HG03025 (cell line): ENCODE measurements at regions not wholly inside any gene's neighbourhood (a gene's known extent, or its start where the extent isn't known, plus 50 kb on each side); places are given as distances from the start of the nearest gene placed in this dataset.
"Not testable (repeated sequence)": the region's sequence is repeated elsewhere in the genome, so short reads cannot be mapped to it uniquely, and the experiment has no call there.

Source experiments
- ATAC-seq: cut with Tn5 transposase; IDR thresholded peaks from one replicate; pipeline ENCODE4 v1.9.1; 2021; ENCODE audit warnings: mild to moderate bottlenecking, moderate library complexity; ENCODE audit not compliant: unreplicated experiment, low FRiP score

DNA sequence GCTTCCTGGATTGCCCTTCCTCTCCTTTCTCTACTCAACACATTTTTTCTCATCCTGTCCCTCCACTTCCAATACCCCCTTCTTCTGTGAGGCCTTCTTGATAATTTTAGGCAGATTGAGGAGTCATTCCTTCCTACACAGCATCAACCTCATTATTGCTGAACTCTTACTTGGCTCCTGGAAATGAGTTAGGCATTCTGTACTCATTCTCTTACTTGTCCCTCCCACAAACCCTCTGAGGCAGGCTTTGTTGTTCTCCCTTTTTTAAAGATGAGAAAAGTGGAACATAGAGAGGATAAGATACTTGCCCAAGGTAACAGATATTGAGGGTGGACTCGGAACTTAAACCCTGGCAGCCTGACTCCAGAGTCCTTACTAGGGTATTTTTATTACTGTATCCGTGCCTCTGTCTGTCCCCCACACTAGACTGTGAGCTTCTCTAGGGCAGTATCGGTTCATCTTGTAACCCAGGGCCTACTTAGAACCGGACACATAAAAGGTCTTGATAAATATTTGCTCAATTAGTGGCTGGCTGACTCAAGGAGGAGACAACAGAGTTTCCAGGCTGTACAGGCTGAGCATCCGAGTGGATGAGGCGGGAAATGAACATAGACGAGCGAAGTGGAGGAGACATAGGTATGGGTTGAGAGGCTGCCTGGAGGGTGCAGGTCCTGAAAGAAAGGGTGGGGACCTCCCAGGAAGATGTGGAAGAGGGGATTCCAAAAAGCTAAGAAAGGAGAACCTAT, 148.7 kb upstream of the ATP2B2 start:
- ATAC-seq: no peak

DNA sequence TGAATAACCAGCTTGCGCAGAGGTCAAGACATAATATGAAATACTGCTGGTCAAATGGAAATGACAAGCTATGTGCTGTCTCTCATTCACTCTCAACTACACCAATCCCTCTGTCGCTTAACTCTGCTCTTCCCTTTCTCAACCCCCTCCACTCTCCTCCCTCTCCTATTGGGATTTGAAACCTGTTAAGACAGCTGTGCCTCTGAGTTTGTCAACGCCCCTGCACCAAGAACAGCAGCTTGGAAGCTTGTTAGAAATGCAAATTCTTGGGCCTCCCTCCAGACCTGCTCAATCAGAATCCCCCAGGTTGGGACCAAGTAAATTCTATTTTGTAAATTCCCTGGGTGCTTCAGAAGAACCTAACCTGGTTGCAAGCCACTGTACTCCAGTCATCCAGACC, 149.7 kb upstream of the ATP2B2 start:
- ATAC-seq: no peak

DNA sequence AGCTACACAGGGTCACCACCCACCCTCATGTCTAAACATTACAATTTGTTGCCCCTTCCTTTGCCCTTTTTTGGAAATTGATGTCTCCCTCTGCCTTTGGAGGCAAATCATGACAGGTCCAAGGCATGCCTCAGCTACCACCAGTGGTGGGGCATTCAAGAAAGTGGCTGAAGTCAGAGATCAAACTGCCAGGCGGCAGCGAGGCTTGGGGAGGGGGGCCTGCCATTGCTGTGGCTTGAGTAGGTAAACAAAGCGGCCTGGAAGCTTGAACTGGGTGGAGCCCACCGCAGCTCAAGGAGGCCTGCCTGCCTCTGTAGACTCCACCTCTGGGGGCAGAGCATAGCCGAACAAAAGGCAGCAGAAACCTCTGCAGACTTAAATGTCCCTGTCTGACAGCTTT, 152.0 kb upstream of the ATP2B2 start:
- ATAC-seq: not testable (repeated sequence)

DNA sequence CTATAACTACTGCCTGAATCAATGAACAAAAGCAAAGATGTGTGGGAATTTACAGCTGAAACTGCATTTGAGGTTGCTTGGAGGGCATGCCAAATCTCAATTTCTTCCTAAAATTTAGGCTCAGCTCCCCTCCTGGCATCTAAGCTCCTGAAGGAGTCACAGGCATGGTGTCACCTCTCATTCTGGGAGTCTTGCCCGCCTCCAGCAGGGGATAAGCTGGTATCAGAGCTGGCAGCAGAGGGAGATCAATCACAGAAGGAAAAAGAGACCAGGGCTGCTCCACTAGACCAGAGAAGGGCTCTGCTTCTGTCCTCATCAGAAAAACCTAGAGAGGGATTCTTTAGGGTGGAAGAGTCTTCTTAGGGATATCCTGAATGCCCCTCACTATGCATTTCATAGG, 150.4 kb upstream of the SLC6A11 start:
- ATAC-seq: no peak

DNA sequence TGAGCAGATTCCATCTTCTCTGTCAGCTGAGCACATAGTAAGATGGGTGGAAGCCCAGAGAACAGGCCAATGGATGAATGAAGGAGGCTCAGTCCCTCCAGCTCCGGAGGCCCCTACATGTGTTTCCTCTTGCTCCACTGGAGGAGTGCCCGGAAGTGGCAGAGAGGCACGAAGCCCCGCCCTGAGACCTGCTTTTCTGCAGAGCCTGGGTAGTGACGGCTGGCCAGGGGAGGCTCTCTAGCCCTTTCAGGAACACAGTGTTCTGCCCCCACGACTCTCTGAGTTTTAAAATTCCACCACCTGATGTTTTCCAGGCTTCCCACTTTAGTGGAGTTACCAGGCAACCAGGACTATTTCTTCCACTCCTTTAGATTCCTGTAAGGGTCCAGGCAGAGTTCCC, 149.4 kb upstream of the SLC6A11 start:
- no peak for ATAC-seq

DNA sequence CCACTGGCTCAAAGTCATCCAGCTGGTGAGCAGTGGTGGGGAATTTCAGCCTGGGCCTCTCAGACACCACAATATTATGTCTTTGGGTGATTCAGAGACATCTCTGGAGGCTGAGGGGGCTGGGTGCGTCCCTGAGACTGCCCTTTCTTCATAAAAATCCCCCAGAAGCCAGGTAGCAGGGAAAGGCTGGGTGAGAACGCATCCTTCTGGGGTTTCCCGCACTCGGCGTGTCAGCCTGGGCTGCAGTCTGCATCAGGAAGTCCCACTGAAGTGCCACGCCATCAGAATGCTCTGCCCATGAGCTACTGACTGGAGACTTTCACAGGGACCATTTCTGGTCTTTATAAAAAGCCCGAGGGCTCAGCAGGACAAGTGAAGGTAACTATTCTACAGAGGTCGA, 148.8 kb upstream of the SLC6A11 start:
- no peak for ATAC-seq

DNA sequence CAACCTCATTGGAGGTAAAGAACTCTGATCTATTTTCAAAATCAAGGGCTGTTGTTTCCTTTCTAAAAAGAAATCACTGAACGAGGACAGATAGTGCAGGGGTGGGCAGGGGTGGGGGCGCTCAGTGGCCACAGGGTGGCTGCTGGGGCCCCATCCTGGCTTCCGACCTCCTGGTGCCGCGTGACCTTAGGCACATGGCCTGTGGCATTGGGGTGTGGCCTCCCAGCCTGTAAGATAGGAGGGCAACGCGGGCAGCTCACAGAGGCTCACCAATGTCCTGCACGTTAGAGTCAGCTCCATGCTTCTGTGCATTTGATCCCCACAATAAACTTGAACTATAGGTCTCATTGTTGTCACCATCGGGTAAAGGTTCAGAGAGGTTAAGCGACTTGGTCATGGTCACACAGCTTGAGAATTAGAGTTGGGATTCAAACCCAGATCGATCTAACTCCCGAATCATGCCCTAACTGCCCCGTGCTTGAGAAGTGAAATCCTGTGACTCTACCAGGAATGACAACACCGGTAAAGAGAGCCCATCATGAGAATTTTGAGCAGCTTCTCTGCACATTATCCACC, 148.0 kb upstream of the SLC6A11 start:
- no peak for ATAC-seq

DNA sequence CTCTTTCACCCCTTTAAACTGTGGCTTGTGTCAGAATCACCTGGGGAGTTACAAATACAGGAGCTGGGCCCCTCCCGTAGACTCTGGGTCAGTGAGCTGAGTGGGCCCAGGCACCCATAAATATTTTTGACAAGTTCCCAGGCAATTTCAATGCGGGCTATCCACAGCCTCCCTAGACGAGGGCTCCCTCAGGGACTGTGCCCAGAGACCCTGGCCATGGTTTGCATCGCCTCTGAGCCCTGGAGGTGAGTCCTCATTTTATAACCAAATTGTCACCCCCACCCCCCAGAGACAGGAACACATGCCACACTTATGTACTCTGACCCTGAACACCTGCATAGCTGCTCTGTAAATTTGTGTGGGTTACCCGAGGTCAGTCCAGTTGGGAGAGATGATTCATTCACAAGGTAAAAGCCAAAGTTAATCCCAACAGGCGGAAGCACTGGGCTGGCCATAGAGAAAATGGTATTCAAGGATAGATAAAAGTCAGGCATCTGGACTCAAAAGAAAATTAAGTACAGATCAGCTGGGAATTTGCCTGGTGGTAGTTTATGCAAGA, 146.5 kb upstream of the SLC6A11 start:
- ATAC-seq: no peak

DNA sequence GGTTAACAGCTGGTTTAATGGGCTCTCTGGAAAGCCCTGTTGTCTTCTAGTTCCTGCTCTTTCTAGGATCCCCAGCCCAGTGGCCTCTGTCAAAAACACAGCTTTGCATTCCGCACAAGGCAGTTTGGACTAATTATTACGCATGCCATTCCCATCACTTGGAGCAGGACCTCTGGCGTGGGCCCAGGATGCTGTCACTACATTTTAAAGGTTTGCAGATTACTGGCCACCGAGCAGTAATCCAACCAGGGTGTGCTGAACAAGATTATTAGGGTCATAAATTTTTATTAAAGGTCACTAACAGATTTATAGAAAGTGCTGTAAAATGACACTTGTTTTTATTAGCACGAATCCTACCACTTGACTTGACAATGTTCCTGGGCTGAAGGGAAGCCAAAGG, 143.6 kb upstream of the SLC6A11 start:
- ATAC-seq: no peak

DNA sequence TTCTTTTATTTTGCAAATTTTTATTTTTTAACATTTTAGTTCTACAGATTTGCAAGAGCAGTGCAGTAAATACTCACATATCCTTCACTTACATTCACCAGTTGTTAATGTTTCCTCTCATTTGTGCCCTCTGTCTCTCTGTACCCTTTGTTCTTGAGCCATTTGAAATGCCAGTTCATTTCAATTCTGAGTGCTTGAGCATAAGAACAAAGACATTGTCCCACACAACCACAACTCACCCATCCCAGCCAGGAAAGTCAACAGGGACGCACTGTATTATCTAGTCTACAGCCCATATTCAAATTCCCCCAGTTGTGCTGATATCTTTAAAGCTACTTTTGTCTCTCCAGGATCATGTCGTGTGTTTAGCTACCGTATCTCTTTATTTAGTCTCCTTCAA, 141.4 kb upstream of the SLC6A11 start:
- no peak for ATAC-seq

DNA sequence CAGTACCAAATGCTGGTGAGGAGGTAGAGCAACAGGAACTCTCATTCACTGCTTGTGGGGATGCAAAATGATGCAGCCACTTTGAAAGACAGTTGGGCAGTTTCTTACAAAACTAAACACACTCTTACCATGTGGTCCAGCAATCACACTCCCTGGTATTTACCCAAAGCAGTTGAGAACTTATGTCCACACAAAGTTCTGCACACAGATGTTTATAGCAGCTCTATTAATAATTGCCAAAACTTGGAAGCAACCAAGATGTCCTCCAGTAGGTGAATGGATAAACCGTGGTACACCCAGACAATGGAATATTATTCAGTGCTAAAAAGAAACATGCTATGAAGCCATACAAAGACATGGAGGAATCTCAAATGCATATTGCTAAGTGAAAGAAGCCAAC, 139.1 kb upstream of the SLC6A11 start:
- no peak for ATAC-seq

DNA sequence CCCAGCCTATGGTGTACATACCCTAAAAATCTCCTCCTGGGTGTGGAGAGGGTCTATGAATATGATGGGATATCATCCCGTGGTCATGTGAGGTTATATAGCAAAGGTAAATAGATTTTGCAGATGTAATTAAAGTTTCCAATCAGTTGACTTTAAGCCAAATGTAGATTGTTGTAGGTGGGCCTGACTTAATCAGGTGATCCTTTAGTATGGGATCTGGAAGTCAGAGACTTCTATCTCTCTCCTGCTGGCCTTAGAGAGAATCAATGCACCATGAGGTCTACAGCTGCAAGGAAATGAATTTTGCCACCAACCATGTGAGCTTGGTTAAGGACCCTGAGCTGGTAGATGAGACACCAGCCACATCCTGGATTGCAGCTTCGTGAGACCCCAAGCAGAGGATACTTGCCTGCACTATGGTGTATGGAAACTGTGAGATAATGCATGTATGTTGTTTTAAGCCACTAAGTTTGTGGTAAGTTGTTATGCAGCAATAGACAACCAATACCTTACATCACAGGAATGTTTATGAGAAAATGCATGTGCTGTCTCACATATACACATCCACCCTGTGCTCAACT, 137.1 kb upstream of the SLC6A11 start:
- ATAC-seq: no peak

DNA sequence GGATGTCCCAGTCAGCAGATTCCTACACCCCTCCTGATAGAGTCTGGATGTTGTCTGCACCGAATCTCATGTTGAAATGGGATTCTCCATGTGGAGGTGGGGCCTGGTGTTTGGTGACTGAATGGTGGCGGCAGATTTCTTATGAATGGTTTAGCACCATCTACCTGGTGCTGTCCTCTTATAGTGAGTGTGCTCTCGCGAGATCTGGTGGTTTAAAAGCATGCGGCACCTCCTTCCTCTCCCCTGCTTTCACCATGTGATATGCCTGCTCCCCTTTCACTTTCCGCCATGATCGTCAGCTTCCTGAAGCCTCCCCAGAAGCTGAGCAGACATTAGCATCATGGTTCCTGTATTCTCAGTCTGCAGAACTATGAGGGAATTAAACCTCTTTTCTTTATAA, 135.2 kb upstream of the SLC6A11 start:
- no peak for ATAC-seq

DNA sequence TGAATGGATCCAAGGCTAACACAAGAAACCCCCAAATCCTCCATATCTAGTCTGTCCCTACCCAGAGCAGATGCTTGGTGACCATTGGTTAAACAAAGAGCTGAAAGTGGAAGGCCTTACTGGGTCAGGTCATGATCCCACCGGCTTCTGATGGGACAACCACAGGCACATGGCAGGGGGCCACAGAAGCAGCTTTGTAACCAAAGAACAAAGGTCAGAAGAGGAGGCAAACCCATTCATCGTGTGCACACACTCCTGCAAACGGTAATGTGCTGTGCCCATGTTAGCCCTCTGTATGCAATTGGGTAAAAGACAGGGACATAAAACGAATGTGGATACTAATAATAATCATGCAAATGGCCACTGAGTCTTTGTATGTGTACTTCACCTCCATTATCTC, 133.3 kb upstream of the SLC6A11 start:
- ATAC-seq: no peak

DNA sequence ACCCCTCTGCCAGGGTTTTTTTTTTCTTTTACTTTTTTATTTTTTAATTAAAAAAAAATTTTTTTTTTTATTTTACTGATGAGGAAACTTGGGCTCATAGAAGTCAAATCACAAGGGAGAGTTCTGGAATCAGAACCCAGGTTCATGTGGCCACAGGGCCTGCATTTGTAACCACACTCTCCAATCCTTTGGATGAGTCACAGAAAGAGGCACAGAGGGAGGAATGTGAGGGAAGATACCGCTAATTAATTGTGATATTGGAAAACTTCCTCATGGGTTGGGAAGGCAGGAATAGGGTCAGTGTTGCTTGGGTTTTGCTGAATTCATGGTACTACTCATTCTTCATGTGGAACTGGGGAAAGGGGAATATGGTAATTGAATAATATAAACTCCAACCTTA, 132.9 kb upstream of the SLC6A11 start:
- no peak for ATAC-seq

DNA sequence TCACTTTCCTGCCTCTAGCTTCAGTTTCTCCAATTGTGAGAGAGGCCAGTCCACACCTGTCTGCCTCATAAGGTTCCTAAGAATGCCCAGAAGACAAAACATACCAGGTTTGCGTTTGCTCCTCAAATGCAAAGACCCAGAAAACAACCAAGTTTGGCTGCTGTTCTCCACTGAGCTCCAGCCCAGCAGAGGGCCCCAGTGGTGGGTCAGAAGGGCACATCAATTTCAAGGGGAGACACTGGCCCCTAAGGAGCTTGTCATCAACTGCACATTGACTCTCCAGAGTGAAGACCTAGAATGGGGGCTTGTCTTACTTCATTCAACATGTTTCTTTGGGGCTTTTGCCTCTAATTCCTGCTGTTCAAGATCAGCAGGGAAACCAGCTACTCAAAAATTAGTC, 127.9 kb upstream of the SLC6A11 start:
- ATAC-seq: no peak

DNA sequence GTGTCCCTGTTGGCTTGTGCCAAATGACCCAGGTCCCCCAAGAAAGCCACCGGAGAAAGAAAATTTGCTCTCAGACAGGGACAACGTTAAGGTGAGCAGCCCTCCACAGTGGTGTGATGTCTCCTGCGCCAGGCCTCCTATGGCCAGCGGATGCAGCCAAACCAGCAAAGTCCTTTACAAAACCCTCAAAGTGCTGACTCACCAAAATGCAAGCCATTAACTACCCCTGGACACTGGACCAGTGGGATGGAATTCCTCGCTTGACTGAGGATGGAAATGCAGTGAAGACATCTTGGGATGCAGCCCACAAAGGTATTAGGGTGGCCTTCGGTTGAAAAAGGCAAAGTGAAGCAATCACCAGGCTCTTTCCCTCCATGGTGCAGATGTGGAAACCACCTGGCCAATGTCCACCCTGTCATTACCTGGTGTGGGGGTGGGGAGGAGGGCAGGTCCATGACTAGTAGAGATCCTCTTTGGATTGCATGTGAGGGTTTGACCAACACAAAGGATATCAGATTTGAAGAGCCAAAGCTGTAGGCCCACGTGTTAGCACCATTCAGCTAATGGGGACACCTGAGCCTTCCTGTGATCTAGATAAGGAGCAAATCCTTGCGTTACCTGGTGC, 127.4 kb upstream of the SLC6A11 start:
- no peak for ATAC-seq

DNA sequence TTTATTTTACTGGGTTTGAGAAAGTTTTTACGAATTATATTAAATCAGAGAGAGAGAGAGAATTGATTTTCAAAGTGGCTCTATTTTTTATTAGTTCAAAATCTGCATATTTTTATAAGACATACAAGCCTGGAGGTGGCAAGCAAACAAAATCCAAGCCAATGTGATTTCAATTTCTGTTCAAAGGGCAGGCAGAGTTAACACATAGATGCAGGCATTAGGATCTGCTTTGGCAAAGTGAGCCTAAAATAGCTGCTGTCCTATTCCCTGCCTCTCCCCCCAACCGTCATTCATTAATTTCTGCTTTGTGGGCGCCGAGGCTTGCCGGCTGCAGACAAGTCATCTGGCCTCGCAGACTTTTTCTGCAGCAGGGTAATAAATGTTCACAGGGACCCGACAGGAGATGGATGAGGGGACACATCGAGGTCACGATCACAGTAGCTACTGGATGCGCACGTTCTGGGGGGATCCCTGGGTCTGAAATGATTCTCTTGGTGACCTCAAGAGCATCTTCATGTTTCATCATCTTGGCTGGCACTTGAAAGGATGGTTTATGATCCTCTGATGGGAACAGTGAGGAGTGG, 123.9 kb upstream of the SLC6A11 start:
- no peak for ATAC-seq

DNA sequence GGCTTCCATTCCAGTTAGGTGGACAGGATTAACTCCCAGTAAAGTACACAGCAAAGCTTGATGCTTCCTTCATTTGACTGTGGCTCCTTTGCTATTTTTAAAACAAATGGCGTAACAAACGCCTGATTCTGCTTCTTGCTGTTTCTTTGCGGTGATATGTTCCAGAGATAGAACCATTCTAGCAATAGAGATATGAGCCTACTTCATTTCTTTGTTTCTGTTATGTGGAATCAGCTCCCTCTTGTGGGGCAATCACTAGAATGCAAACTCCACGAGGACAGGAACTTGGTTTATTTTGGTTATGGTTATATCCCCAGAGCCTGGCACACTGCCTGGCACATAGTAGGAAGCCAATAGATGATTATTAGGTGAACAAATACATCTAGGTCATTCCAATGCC, 122.6 kb upstream of the SLC6A11 start:
- ATAC-seq: no peak

DNA sequence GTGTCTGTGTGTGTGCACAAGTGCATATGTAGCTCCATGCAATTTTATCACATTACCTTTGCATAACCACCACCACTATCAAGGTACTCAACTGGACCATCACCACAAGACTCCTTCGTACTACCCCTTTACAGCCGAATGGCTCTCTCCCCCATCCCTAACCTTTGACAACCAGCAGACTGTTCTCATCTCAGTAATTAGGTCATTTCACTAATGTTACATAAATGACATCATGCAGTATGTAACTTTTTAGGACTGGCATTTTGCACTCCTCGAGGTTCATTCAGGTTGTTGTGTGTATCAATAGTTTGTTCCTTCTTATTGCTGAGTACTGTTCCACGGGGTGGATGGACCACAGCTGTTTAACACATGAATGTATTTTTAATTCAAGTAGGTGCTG, 121.8 kb upstream of the SLC6A11 start:
- ATAC-seq: no peak

DNA sequence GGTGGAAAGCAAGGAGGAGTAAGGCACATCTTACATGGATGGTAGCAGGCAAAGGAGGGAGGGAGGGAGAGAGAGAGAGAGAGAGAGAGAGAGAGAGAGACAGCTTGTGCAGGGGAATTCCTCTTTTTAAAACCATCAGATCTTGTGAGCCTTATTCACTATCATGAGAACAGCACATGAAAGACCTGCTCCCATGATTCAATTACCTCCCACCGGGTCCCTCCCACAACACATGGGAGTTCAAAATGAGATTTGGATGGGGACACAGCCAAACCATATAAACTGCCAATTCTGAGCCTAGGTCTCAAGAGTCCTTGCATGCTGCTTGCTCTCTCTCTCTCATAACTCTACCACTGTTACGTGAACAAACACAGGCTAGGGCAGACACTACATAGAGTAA, 120.8 kb upstream of the SLC6A11 start:
- ATAC-seq: not testable (repeated sequence)
